Neural cell (in vitro differentiated cells): ENCODE measurements at regions not wholly inside any gene's neighbourhood (a gene's known extent, or its start where the extent isn't known, plus 50 kb on each side); places are given as distances from the start of the nearest gene placed in this dataset.

Experiments used
- CTCF ChIP-seq: fragments of 450-650 bp; IDR thresholded peaks from 2 replicates; pipeline ENCODE4 v1.5.1; 2014; ENCODE audit warnings: antibody characterized with exemption, mild to moderate bottlenecking, moderate library complexity; ENCODE audit not compliant: poor library complexity, severe bottlenecking
- EP300 ChIP-seq: fragments of 450-650 bp; conservative IDR thresholded peaks from 2 replicates; pipeline ENCODE4 v1.6.1; 2014; ENCODE audit warnings: antibody characterized with exemption, mild to moderate bottlenecking, moderate library complexity; ENCODE audit not compliant: poor library complexity, severe bottlenecking
- MXI1 ChIP-seq: fragments of 450-650 bp; conservative IDR thresholded peaks from 2 replicates; pipeline ENCODE4 v1.6.1; 2014; ENCODE audit warnings: antibody characterized with exemption, mild to moderate bottlenecking; ENCODE audit not compliant: poor library complexity, severe bottlenecking
- POLR2AphosphoS5 ChIP-seq: IDR thresholded peaks from 2 replicates; pipeline ENCODE4 v1.6.1; 2012
- RAD21 ChIP-seq: fragments of 450-650 bp; conservative IDR thresholded peaks from 2 replicates; pipeline ENCODE4 v1.6.1; 2014; ENCODE audit warnings: antibody characterized with exemption, mild to moderate bottlenecking, moderate library complexity
- SMC3 ChIP-seq: fragments of 450-650 bp; conservative IDR thresholded peaks from 2 replicates; pipeline ENCODE4 v1.6.1; 2014; ENCODE audit warnings: antibody characterized with exemption, mild to moderate bottlenecking, moderate library complexity; ENCODE audit not compliant: poor library complexity
- TF ChIP-seq, protein P1 (sequence below): IDR thresholded peaks from 2 replicates; pipeline ENCODE4 v1.6.1; 2012; ENCODE audit warnings: borderline replicate concordance

- no peak for TF ChIP-seq CTCF
- TF ChIP-seq EP300, result no peak
- no peak for TF ChIP-seq RAD21
- no peak for TF ChIP-seq SMC3
- no peak for TF ChIP-seq POLR2AphosphoS5
- TF ChIP-seq, protein P1, sequence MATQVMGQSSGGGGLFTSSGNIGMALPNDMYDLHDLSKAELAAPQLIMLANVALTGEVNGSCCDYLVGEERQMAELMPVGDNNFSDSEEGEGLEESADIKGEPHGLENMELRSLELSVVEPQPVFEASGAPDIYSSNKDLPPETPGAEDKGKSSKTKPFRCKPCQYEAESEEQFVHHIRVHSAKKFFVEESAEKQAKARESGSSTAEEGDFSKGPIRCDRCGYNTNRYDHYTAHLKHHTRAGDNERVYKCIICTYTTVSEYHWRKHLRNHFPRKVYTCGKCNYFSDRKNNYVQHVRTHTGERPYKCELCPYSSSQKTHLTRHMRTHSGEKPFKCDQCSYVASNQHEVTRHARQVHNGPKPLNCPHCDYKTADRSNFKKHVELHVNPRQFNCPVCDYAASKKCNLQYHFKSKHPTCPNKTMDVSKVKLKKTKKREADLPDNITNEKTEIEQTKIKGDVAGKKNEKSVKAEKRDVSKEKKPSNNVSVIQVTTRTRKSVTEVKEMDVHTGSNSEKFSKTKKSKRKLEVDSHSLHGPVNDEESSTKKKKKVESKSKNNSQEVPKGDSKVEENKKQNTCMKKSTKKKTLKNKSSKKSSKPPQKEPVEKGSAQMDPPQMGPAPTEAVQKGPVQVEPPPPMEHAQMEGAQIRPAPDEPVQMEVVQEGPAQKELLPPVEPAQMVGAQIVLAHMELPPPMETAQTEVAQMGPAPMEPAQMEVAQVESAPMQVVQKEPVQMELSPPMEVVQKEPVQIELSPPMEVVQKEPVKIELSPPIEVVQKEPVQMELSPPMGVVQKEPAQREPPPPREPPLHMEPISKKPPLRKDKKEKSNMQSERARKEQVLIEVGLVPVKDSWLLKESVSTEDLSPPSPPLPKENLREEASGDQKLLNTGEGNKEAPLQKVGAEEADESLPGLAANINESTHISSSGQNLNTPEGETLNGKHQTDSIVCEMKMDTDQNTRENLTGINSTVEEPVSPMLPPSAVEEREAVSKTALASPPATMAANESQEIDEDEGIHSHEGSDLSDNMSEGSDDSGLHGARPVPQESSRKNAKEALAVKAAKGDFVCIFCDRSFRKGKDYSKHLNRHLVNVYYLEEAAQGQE, result no peak
- TF ChIP-seq MXI1, result no peak
These were observed 116.3 kb downstream of the MEX3B start for GRCh38 chr15:81929557-81929956.
